SK-N-SH (cell line): ENCODE measurements at regions not wholly inside any gene's neighbourhood (a gene's known extent, or its start where the extent isn't known, plus 50 kb on each side); places are given as distances from the start of the nearest gene placed in this dataset.

ENCODE experiments used
- CTCF ChIA-PET: fragments of 300-600, 350-600 bp; formaldehyde crosslinking; extraction: SDS; loops from one replicate; lab custom pipeline; 2021; lab: Yijun Ruan, JAX
- POLR2A ChIA-PET: fragments of 350-600 bp; sonication (Branson Sonifier 250); formaldehyde crosslinking; extraction: SDS; loops from one replicate; lab custom pipeline; 2020; ENCODE audit warnings: antibody characterized with exemption, inconsistent platforms; lab: Yijun Ruan, JAX
- DNase-seq: peaks from one replicate; pipeline ENCODE4 v3.0.0; 2012
- H2AFZ ChIP-seq: fragments of 200-600 bp; sonication (generic); 2 replicates; pipeline ENCODE4 v1.8.1; 2016; ENCODE audit warnings: antibody characterized with exemption, mild to moderate bottlenecking, low read depth
- H3F3A ChIP-seq: fragments of 200-600 bp; sonication (generic); replicated peaks from 2 replicates; pipeline ENCODE3; 2016; ENCODE audit warnings: antibody characterized with exemption, mild to moderate bottlenecking; ENCODE audit not compliant: insufficient read depth
- H3K27ac ChIP-seq, 2 experiments: fragments of 200-500 bp in 1 of 2; fragments of 200-600 bp in 1 of 2; sonication (Bioruptor generic) in 1 of 2; sonication (generic), shearing (Covaris generic) in 1 of 2; 2 replicates each; pipeline versions ENCODE4 v1.5.1 to v1.6.1; 2014 to 2016; ENCODE audit warnings: low read depth in 2 of 2, inconsistent platforms in 1 of 2, low read length in 1 of 2, mild to moderate bottlenecking in 1 of 2, mixed read lengths in 1 of 2
- H3K27me3 ChIP-seq: fragments of 200-600 bp; sonication (generic), shearing (Covaris generic); 2 replicates; pipeline ENCODE4 v1.6.1; 2016; ENCODE audit warnings: mixed run types; ENCODE audit not compliant: insufficient read depth
- H3K36me3 ChIP-seq, 2 experiments: fragments of 200-500 bp in 1 of 2; fragments of 200-600 bp in 1 of 2; sonication (Bioruptor generic) in 1 of 2; sonication (generic) in 1 of 2; replicated peaks in 1 of 2; 2 replicates each; pipeline versions ENCODE3 to v1.5.1; 2014 to 2016; ENCODE audit warnings: low read length in 1 of 2, mild to moderate bottlenecking in 1 of 2; ENCODE audit not compliant: insufficient read depth in 2 of 2, control insufficient read depth in 1 of 2
- H3K4me1 ChIP-seq, 2 experiments: fragments of 200-500 bp in 1 of 2; fragments of 200-600 bp in 1 of 2; sonication (Bioruptor generic) in 1 of 2; sonication (generic), shearing (Covaris generic) in 1 of 2; 2 replicates each; pipeline versions ENCODE4 v1.5.1 to v1.6.1; 2014 to 2016; ENCODE audit warnings: low read depth in 1 of 2, low read length in 1 of 2, mixed run types in 1 of 2; ENCODE audit not compliant: insufficient read depth in 2 of 2, control insufficient read depth in 1 of 2
- H3K4me2 ChIP-seq: fragments of 200-600 bp; sonication (generic), shearing (Covaris generic); 2 replicates; pipeline ENCODE4 v1.6.1; 2017; ENCODE audit warnings: mixed run types
- H3K4me3 ChIP-seq, 2 experiments: fragments of 200-500 bp in 1 of 2; fragments of 200-600 bp in 1 of 2; sonication (Bioruptor generic) in 1 of 2; sonication (generic), shearing (Covaris generic) in 1 of 2; 2 replicates each; pipeline versions ENCODE4 v1.5.1 to v1.8.1; 2014 to 2016; ENCODE audit warnings: low read depth in 2 of 2, inconsistent platforms in 1 of 2, low read length in 1 of 2, mild to moderate bottlenecking in 1 of 2, mixed read lengths in 1 of 2, moderate library complexity in 1 of 2
- H3K79me2 ChIP-seq: fragments of 200-600 bp; sonication (generic); 2 replicates; pipeline ENCODE4 v1.8.1; 2017; ENCODE audit warnings: mild to moderate bottlenecking; ENCODE audit not compliant: insufficient read depth
- H3K9ac ChIP-seq: fragments of 200-600 bp; sonication (generic); 2 replicates; pipeline ENCODE4 v1.6.1; 2017; ENCODE audit warnings: mixed run types
- H3K9me2 ChIP-seq: fragments of 200-600 bp; sonication (generic); 2 replicates; pipeline ENCODE4 v1.6.1; 2017; ENCODE audit warnings: mixed run types
- H3K9me3 ChIP-seq: fragments of 200-600 bp; sonication (generic); 2 replicates; pipeline ENCODE4 v1.6.1; 2017; ENCODE audit warnings: mixed run types, mild to moderate bottlenecking, moderate library complexity
- H4K20me1 ChIP-seq: fragments of 200-600 bp; sonication (generic); 2 replicates; pipeline ENCODE4 v1.6.1; 2017; ENCODE audit warnings: mild to moderate bottlenecking, mixed run types; ENCODE audit not compliant: insufficient read depth
- CHD2 ChIP-seq: fragments of 150-350 bp; IDR thresholded peaks from 2 replicates; pipeline ENCODE4 v1.6.1; 2018; ENCODE audit warnings: low read length; ENCODE audit not compliant: partially characterized antibody
- CTCF ChIP-seq: fragments of 200-600 bp; sonication (generic); IDR thresholded peaks from 2 replicates; pipeline ENCODE4 v1.6.1; 2017; ENCODE audit warnings: antibody characterized with exemption, mild to moderate bottlenecking, moderate library complexity
- EZH2phosphoT487 ChIP-seq: fragments of 200-600 bp; sonication (generic); IDR thresholded peaks from 2 replicates; pipeline ENCODE4 v1.6.1; 2017; ENCODE audit warnings: low read depth, mixed run types, mild to moderate bottlenecking, antibody characterized with exemption, moderate library complexity, borderline replicate concordance
- FOSL2 ChIP-seq: IDR thresholded peaks from 2 replicates; pipeline ENCODE4 v1.4.0; 2012; ENCODE audit warnings: low read depth, mild to moderate bottlenecking, moderate library complexity, borderline replicate concordance
- FOXJ3 ChIP-seq: sonication (generic); formaldehyde crosslinking; IDR thresholded peaks from 2 replicates; pipeline ENCODE4 v1.5.1; 2020; ENCODE audit warnings: mild to moderate bottlenecking, missing genetic modification reagents
- FOXM1 ChIP-seq: IDR thresholded peaks from 2 replicates; pipeline ENCODE4 v1.4.0; 2012; ENCODE audit warnings: low read depth, mild to moderate bottlenecking
- GABPA ChIP-seq: IDR thresholded peaks from 2 replicates; pipeline ENCODE4 v1.4.0; 2012; ENCODE audit warnings: low read depth, mild to moderate bottlenecking
- GATA2 ChIP-seq: sonication (generic); formaldehyde crosslinking; IDR thresholded peaks from 2 replicates; pipeline ENCODE4 v1.5.0; 2020; ENCODE audit warnings: mild to moderate bottlenecking, missing genetic modification reagents
- MAX ChIP-seq: IDR thresholded peaks from 2 replicates; pipeline ENCODE4 v1.4.0; 2012; ENCODE audit warnings: low read depth
- RAD21 ChIP-seq: IDR thresholded peaks from 2 replicates; pipeline ENCODE4 v1.6.1; 2012; ENCODE audit warnings: mild to moderate bottlenecking, low read length
- RFX5 ChIP-seq: IDR thresholded peaks from 2 replicates; pipeline ENCODE4 v1.6.1; 2012; ENCODE audit warnings: mild to moderate bottlenecking, improper control_type of control experiment, low read length
- RXRA ChIP-seq: IDR thresholded peaks from 2 replicates; pipeline ENCODE4 v1.4.0; 2012; ENCODE audit warnings: low read depth, mild to moderate bottlenecking, borderline replicate concordance
- SIN3A ChIP-seq: IDR thresholded peaks from 2 replicates; pipeline ENCODE4 v1.6.1; 2012; ENCODE audit warnings: low read depth, mild to moderate bottlenecking, low read length, moderate library complexity, borderline replicate concordance
- SMC3 ChIP-seq: IDR thresholded peaks from 2 replicates; pipeline ENCODE4 v1.6.1; 2012; ENCODE audit warnings: low read depth, low read length, improper control_type of control experiment
- TAF1 ChIP-seq: IDR thresholded peaks from 2 replicates; pipeline ENCODE4 v1.6.1; 2012; ENCODE audit warnings: low read depth, mild to moderate bottlenecking, low read length, moderate library complexity, borderline replicate concordance
- TCF12 ChIP-seq: IDR thresholded peaks from 2 replicates; pipeline ENCODE4 v1.4.0; 2012
- USF2 ChIP-seq: fragments of 150-350 bp; IDR thresholded peaks from 2 replicates; pipeline ENCODE4 v1.6.1; 2017; ENCODE audit warnings: antibody characterized with exemption, low read length, low read depth, borderline replicate concordance
- YY1 ChIP-seq: IDR thresholded peaks from 2 replicates; pipeline ENCODE4 v1.4.0; 2012; ENCODE audit warnings: low read depth, mild to moderate bottlenecking
- ZBTB33 ChIP-seq: IDR thresholded peaks from 2 replicates; pipeline ENCODE4 v1.4.0; 2012; ENCODE audit warnings: low read depth, borderline replicate concordance
- WGBS: methylation state at CpG from one replicate; pipeline ENCODE4 v1.1.6; 2017; ENCODE audit warnings: low lambda C conversion rate; 5-methylcytosine and 5-hydroxymethylcytosine counted together
- TF ChIP-seq, protein P1 (sequence below): fragments of 150-350 bp; IDR thresholded peaks from 2 replicates; pipeline ENCODE4 v1.6.1; 2016; ENCODE audit warnings: mild to moderate bottlenecking, low read depth, low read length

DNA sequence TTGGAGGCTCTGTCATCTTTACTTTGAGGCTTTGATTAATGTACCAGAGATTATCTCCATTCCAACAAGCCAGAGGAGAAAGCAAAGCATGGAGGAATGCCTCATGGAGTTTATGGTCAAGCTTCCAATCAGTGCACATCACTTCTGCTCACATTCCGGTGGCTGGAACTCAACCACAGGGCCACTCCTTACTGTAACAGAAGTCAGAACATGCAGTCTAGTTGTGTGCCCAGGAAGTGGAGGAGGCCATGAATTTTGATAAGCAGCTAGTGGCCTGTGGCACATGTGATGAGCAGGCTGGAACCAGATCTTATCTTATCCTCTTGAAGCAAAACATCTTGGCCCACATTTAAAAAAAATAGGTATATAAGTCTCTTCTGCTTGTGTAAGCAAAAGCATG is 258.9 kb upstream of the ARHGAP20 start:
- WGBS, result 89% methylated on average over 1 of the region's 1 CpG
- no peaks in the 10 kb centered on the region for H3K9me3 ChIP-seq
- ChIA-PET CTCF (interaction anchor here (0.8 to 1.2 kb wide), 3 partner anchors 19 to 29 kb away, joined by 3 read pairs; no protein-coding TSS in a partner anchor), POLR2A (no interaction called here)
- no peaks in the 10 kb centered on the region for H3F3A ChIP-seq
- H3K9ac ChIP-seq, result no peak overlapping the region
- H3K4me3 ChIP-seq, result no peak overlapping the region
- H3K36me3 ChIP-seq, result no peaks in the 10 kb centered on the region
- H3K27me3 ChIP-seq, result no peaks in the 10 kb centered on the region
- H3K79me2 ChIP-seq, result no peaks in the 10 kb centered on the region
- no peak overlapping the region for H3K4me2 ChIP-seq
- H3K9me2 ChIP-seq, result no peaks in the 10 kb centered on the region
- H4K20me1 ChIP-seq, result no peaks in the 10 kb centered on the region
- H3K4me1 ChIP-seq, result peaks cover 0 to 2% of the 10 kb centered on the region in 2 experiments; a peak in 2 of 4 replicates
- TF ChIP-seq FOXJ3 (CRISPR knock-in tag) (no peak), SMC3 (no peak), TCF12 (no peak), ZBTB33 (no peak), RXRA (no peak), GABPA (no peak), USF2 (no peak), EZH2phosphoT487 (no peak), CHD2 (no peak), GATA2 (no peak), RAD21 (no peak), MAX (no peak), YY1 (no peak), FOXM1 (no peak), FOSL2 (no peak), CTCF (no peak), TAF1 (no peak), SIN3A (no peak), RFX5 (no peak)
- TF ChIP-seq, protein P1, sequence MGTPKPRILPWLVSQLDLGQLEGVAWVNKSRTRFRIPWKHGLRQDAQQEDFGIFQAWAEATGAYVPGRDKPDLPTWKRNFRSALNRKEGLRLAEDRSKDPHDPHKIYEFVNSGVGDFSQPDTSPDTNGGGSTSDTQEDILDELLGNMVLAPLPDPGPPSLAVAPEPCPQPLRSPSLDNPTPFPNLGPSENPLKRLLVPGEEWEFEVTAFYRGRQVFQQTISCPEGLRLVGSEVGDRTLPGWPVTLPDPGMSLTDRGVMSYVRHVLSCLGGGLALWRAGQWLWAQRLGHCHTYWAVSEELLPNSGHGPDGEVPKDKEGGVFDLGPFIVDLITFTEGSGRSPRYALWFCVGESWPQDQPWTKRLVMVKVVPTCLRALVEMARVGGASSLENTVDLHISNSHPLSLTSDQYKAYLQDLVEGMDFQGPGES, result no peak
- no peak overlapping the region for H3K27ac ChIP-seq
- no peak for DNase-seq
- H2AFZ ChIP-seq, result no peak overlapping the region
